ENCODE measurements at regions not wholly inside any gene's neighbourhood (a gene's known extent, or its start where the extent isn't known, plus 50 kb on each side); places are given as distances from the start of the nearest gene placed in this dataset.

DNA sequence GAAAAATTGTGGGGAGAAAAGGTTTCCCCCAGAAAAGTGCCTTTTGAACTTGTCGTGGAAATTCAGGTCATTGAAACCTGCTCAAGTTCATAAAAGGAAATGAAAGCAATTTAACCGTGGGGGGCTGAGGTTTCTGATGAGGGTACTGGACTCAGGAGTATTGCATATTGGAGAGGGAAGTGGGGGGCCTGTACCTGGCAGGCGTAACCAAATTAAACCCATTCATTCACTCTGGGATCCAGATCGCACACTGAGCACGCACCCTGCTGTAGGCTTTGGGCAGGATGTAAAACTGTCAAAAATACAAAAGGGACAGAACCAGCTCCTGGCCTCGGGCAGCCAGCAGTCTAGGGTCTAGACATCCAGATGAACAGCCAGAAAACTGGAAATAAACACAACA, 1517.4 kb downstream of the BRD1 start:
- ChIA-PET CTCF (interaction anchor here (0.7 kb wide), 1 partner anchor 192 kb away, joined by 3 read pairs; no protein-coding TSS in a partner anchor), POLR2A (no interaction called here)
- H3K4me3 ChIP-seq (ENCODE audit: low read depth, low read length): no peak overlapping the region
- H3K4me1 ChIP-seq (ENCODE audit: control insufficient read depth, insufficient read depth, low read length): no peaks in the 10 kb centered on the region
- TF ChIP-seq ZNF610 (tag by site-specific recombination; IDR thresholded peaks at IDR 0.05; ENCODE audit: borderline replicate concordance) (no peak), ZIC2 (tag by site-specific recombination; IDR thresholded peaks at IDR 0.05) (peak; percentile 81)
- no peak overlapping the region for H3K27ac ChIP-seq (ENCODE audit: extremely low read depth, low read depth, low read length)
- no peaks in the 10 kb centered on the region for H3K36me3 ChIP-seq (ENCODE audit: control insufficient read depth in 2 of 2, insufficient read depth in 1 of 2, low read length in 2 of 2)
- H3K9me3 ChIP-seq (ENCODE audit: control insufficient read depth, insufficient read depth, low read depth, low read length): no peaks in the 10 kb centered on the region

- TF ChIP-seq TSHZ1 (tag by site-specific recombination; IDR thresholded peaks at IDR 0.05; ENCODE audit: borderline replicate concordance) (no peak), ZNF654 (tag by site-specific recombination; IDR thresholded peaks at IDR 0.05; ENCODE audit: low read depth) (no peak), KLF10 (tag by site-specific recombination; IDR thresholded peaks at IDR 0.05) (no peak), ZNF76 (tag by site-specific recombination; IDR thresholded peaks at IDR 0.05; ENCODE audit: borderline replicate concordance, low read depth) (no peak), ZNF302 (tag by site-specific recombination; IDR thresholded peaks at IDR 0.05; ENCODE audit: low read depth) (no peak), ZNF785 (tag by site-specific recombination; IDR thresholded peaks at IDR 0.05) (no peak), ZNF692 (tag by site-specific recombination; IDR thresholded peaks at IDR 0.05) (no peak), ZNF571 (tag by site-specific recombination; IDR thresholded peaks at IDR 0.05) (no peak), ZNF670 (tag by site-specific recombination; IDR thresholded peaks at IDR 0.05; ENCODE audit: low read depth) (no peak)
- TF ChIP-seq, protein P1, sequence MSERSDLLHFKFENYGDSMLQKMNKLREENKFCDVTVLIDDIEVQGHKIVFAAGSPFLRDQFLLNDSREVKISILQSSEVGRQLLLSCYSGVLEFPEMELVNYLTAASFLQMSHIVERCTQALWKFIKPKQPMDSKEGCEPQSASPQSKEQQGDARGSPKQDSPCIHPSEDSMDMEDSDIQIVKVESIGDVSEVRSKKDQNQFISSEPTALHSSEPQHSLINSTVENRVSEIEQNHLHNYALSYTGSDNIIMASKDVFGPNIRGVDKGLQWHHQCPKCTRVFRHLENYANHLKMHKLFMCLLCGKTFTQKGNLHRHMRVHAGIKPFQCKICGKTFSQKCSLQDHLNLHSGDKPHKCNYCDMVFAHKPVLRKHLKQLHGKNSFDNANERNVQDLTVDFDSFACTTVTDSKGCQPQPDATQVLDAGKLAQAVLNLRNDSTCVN (tag by site-specific recombination; optimal IDR thresholded peaks at IDR 0.05): no peak
- TF ChIP-seq, protein P2, sequence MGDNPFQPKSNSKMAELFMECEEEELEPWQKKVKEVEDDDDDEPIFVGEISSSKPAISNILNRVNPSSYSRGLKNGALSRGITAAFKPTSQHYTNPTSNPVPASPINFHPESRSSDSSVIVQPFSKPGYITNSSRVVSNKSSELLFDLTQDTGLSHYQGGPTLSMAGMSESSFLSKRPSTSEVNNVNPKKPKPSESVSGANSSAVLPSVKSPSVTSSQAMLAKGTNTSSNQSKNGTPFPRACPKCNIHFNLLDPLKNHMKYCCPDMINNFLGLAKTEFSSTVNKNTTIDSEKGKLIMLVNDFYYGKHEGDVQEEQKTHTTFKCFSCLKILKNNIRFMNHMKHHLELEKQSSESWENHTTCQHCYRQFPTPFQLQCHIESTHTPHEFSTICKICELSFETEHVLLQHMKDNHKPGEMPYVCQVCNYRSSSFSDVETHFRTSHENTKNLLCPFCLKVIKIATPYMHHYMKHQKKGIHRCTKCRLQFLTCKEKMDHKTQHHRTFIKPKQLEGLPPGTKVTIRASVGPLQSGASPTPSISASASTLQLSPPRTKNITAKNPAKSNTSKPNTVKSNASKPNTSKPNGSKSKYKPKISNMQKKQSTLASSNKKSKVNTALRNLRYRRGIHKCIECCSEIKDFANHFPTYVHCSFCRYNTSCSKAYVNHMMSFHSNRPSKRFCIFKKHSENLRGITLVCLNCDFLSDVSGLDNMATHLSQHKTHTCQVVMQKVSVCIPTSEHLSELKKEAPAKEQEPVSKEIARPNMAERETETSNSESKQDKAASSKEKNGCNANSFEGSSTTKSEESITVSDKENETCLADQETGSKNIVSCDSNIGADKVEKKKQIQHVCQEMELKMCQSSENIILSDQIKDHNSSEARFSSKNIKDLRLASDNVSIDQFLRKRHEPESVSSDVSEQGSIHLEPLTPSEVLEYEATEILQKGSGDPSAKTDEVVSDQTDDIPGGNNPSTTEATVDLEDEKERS (tag by site-specific recombination; IDR thresholded peaks at IDR 0.05): no peak
- TF ChIP-seq, protein P3, sequence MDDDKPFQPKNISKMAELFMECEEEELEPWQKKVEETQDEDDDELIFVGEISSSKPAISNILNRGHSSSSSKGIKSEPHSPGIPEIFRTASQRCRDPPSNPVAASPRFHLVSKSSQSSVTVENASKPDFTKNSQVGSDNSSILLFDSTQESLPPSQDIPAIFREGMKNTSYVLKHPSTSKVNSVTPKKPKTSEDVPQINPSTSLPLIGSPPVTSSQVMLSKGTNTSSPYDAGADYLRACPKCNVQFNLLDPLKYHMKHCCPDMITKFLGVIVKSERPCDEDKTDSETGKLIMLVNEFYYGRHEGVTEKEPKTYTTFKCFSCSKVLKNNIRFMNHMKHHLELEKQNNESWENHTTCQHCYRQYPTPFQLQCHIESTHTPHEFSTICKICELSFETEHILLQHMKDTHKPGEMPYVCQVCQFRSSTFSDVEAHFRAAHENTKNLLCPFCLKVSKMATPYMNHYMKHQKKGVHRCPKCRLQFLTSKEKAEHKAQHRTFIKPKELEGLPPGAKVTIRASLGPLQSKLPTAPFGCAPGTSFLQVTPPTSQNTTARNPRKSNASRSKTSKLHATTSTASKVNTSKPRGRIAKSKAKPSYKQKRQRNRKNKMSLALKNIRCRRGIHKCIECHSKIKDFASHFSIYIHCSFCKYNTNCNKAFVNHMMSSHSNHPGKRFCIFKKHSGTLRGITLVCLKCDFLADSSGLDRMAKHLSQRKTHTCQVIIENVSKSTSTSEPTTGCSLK (tag by site-specific recombination; IDR thresholded peaks at IDR 0.05): no peak
- no peak overlapping the region for H3K4me3 ChIP-seq (ENCODE audit: low read depth, low read length)
- POLR2A ChIA-PET: no interaction called here
- CTCF ChIA-PET: no interaction called here
- H3K4me1 ChIP-seq (ENCODE audit: control insufficient read depth, insufficient read depth, low read length): no peaks in the 10 kb centered on the region
- no peaks in the 10 kb centered on the region for H3K36me3 ChIP-seq (ENCODE audit: control insufficient read depth in 2 of 2, insufficient read depth in 1 of 2, low read length in 2 of 2)
- no peaks in the 10 kb centered on the region for H3K9me3 ChIP-seq (ENCODE audit: control insufficient read depth, insufficient read depth, low read depth, low read length)
- H3K27ac ChIP-seq (ENCODE audit: extremely low read depth, low read depth, low read length): no peak overlapping the region
These were observed 1517.8 kb downstream of the BRD1 start for GRCh38 chr22:48309836-48310235.
